ENCODE measurements at regions not wholly inside any gene's neighbourhood (a gene's known extent, or its start where the extent isn't known, plus 50 kb on each side); places are given as distances from the start of the nearest gene placed in this dataset.

- peaks cover 26% of the 10 kb centered on the region for H3K27me3 ChIP-seq (ENCODE audit: insufficient read depth, low read length)
- H3K4me1 ChIP-seq (ENCODE audit: insufficient read depth, low read length), result no peaks in the 10 kb centered on the region
- H3K27ac ChIP-seq (ENCODE audit: low read length), result no peak overlapping the region
- no peaks in the 10 kb centered on the region for H3K36me3 ChIP-seq (ENCODE audit: insufficient read depth, low read depth, low read length)
- H3K9me3 ChIP-seq (ENCODE audit: insufficient read depth, low read depth, low read length), result no peaks in the 10 kb centered on the region
- H3K9ac ChIP-seq (ENCODE audit: low read depth, low read length), result no peak overlapping the region
- H3K4me3 ChIP-seq (ENCODE audit: low read length), result no peak overlapping the region
Measured at GRCh38 chr20:4597215-4597614, 89.0 kb upstream of the PRNP start.

DNA sequence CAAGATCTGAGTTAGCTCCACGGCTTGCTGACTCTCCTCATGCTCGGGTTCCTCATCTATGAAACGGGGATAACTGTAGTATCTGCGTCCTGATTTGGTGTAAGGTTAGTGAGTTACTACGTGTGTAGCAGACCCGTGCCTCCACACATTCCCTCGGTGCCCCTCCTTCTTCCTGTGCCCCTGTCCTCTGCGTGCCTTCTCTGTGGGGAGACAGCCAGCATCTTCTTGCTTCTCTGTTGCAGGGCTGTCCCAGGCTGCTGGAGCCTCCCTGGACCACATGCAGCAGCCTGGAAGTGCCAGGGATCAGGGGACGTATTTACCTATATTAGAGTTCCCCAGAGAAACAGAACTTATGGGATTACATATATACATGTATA is 93.1 kb upstream of the PRNP start:
- Histone ChIP-seq H3K4me3 (ENCODE audit: low read length) (peak overlapping the region; percentile 66; the same call in 1 of the 2 replicates), H3K36me3 (ENCODE audit: insufficient read depth, low read depth, low read length) (no peaks in the 10 kb centered on the region), H3K27ac (ENCODE audit: low read length) (no peak overlapping the region), H3K9me3 (ENCODE audit: insufficient read depth, low read depth, low read length) (no peaks in the 10 kb centered on the region), H3K27me3 (ENCODE audit: insufficient read depth, low read length) (peaks cover 37% of the 10 kb centered on the region), H3K4me1 (ENCODE audit: insufficient read depth, low read length) (no peaks in the 10 kb centered on the region), H3K9ac (ENCODE audit: low read depth, low read length) (no peak overlapping the region)

- H3K9ac ChIP-seq (ENCODE audit: low read depth, low read length), result no peak overlapping the region
- no peak overlapping the region for H3K27ac ChIP-seq (ENCODE audit: low read length)
- H3K27me3 ChIP-seq (ENCODE audit: insufficient read depth, low read length), result peaks cover 37% of the 10 kb centered on the region
- no peaks in the 10 kb centered on the region for H3K4me1 ChIP-seq (ENCODE audit: insufficient read depth, low read length)
- no peaks in the 10 kb centered on the region for H3K36me3 ChIP-seq (ENCODE audit: insufficient read depth, low read depth, low read length)
- H3K9me3 ChIP-seq (ENCODE audit: insufficient read depth, low read depth, low read length), result no peaks in the 10 kb centered on the region
- H3K4me3 ChIP-seq (ENCODE audit: low read length), result peak overlapping the region; percentile 66
Measured at GRCh38 chr20:4592316-4593148, 93.7 kb upstream of the PRNP start.

- no peak overlapping the region for H3K27ac ChIP-seq (ENCODE audit: low read length)
- H3K9me3 ChIP-seq (ENCODE audit: insufficient read depth, low read depth, low read length), result no peaks in the 10 kb centered on the region
- no peak overlapping the region; the same call in 1 of the 2 replicates for H3K4me3 ChIP-seq (ENCODE audit: low read length)
- no peak overlapping the region for H3K9ac ChIP-seq (ENCODE audit: low read depth, low read length)
- no peaks in the 10 kb centered on the region for H3K4me1 ChIP-seq (ENCODE audit: insufficient read depth, low read length)
- no peaks in the 10 kb centered on the region for H3K36me3 ChIP-seq (ENCODE audit: insufficient read depth, low read depth, low read length)
- peaks cover 37% of the 10 kb centered on the region for H3K27me3 ChIP-seq (ENCODE audit: insufficient read depth, low read length)
Measured at GRCh38 chr20:4591975-4592315, 94.3 kb upstream of the PRNP start.

DNA sequence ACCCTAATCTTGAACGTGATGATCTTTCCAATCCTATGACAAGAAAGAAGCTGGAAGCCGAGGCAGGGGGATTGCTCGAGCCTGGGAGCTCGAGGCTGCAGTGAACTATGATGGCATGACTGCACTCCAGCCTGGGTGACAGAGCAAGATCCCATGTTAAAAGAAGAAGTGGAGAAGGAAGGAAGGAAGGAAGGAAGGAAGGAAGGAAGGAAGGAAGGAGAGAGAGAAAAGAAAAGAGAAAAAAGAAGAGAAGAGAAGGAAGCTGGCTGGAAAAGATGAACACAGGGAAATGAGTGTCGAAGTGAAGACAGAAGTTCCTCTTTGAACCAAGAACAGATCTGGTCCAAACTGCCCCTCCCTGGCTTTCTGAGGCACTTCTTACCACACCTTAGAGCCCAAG is 100.5 kb upstream of the PRNP start:
- Histone ChIP-seq H3K27ac (ENCODE audit: low read length) (no peak overlapping the region), H3K27me3 (ENCODE audit: insufficient read depth, low read length) (peaks cover 20% of the 10 kb centered on the region), H3K36me3 (ENCODE audit: insufficient read depth, low read depth, low read length) (no peaks in the 10 kb centered on the region), H3K9ac (ENCODE audit: low read depth, low read length) (no peak overlapping the region), H3K4me1 (ENCODE audit: insufficient read depth, low read length) (peaks cover 7% of the 10 kb centered on the region), H3K4me3 (ENCODE audit: low read length) (no peak overlapping the region), H3K9me3 (ENCODE audit: insufficient read depth, low read depth, low read length) (no peaks in the 10 kb centered on the region)

DNA sequence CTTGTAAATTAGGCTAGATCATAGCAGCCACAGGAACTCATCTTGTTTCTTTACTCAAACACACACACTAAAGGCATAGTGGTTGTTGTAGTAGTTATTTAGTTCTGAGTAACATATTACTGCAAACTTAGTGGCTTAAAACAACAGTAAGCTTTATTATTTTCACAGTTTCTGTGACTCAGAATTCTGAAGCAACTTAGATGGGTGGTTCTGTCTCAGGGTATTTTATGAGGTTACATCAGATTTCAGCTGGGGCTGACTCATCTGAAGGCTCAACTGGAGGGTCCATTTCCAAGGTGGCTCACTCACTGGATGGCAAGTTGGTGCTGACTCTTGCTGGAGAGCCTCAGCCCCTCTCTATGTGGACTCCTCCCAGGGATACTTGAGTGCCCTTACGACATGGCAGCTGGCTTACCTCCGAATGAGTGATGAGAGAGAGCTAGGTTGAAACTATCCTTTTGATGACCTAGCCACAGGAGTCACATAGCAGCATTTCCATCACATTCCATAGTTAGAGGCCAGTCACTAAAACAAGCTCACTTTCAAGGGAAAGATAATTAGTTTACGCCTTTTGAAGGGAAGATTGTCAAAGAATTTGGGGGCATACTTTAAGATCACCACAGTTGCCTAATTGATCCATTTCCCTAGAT is 101.0 kb upstream of the PRNP start:
- H3K9ac ChIP-seq (ENCODE audit: low read depth, low read length), result no peak overlapping the region
- H3K27me3 ChIP-seq (ENCODE audit: insufficient read depth, low read length), result peaks cover 20% of the 10 kb centered on the region
- H3K27ac ChIP-seq (ENCODE audit: low read length), result no peak overlapping the region
- no peaks in the 10 kb centered on the region for H3K9me3 ChIP-seq (ENCODE audit: insufficient read depth, low read depth, low read length)
- peaks cover 7% of the 10 kb centered on the region for H3K4me1 ChIP-seq (ENCODE audit: insufficient read depth, low read length)
- H3K4me3 ChIP-seq (ENCODE audit: low read length), result no peak overlapping the region
- no peaks in the 10 kb centered on the region for H3K36me3 ChIP-seq (ENCODE audit: insufficient read depth, low read depth, low read length)

GRCh38 chr20:4584510-4584909 is 101.7 kb upstream of the PRNP start:
- Histone ChIP-seq H3K4me1 (ENCODE audit: insufficient read depth, low read length) (peaks cover 7% of the 10 kb centered on the region), H3K36me3 (ENCODE audit: insufficient read depth, low read depth, low read length) (no peaks in the 10 kb centered on the region)

DNA sequence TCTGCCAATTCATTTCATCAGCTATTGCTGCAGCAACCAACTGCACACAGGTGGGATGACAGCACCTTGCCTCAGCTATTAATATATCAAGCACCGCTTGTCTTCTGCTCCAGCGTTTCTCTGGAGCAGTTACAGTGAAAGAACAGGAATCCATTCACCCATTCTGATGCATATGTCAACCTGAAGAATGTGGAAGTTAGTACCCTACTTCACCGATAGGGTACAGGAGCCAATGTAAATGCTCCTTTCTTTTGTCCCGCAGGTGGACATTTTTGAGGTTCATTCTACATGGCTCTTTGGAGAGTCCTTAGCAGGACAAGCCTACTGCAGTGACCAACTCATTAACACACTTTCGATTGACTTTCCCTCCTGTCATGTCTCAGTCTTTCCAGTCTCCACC is 104.4 kb upstream of the PRNP start:
- no peaks in the 10 kb centered on the region for H3K36me3 ChIP-seq (ENCODE audit: insufficient read depth, low read depth, low read length)
- H3K27me3 ChIP-seq (ENCODE audit: insufficient read depth, low read length), result peaks cover 20% of the 10 kb centered on the region
- no peaks in the 10 kb centered on the region for H3K9me3 ChIP-seq (ENCODE audit: insufficient read depth, low read depth, low read length)
- no peak overlapping the region for H3K27ac ChIP-seq (ENCODE audit: low read length)
- 0 out of 2 replicates have a peak overlapping the region, but pooled peaks have one; percentile 28 for H3K4me3 ChIP-seq (ENCODE audit: low read length)
- H3K9ac ChIP-seq (ENCODE audit: low read depth, low read length), result no peak overlapping the region
- H3K4me1 ChIP-seq (ENCODE audit: insufficient read depth, low read length), result peaks cover 7% of the 10 kb centered on the region

More at GRCh38 chr20:4584510-4584909, 101.7 kb upstream of the PRNP start:
- Histone ChIP-seq H3K27ac (ENCODE audit: low read length) (no peak overlapping the region), H3K9me3 (ENCODE audit: insufficient read depth, low read depth, low read length) (no peaks in the 10 kb centered on the region), H3K9ac (ENCODE audit: low read depth, low read length) (no peak overlapping the region), H3K4me3 (ENCODE audit: low read length) (no peak overlapping the region), H3K27me3 (ENCODE audit: insufficient read depth, low read length) (peaks cover 20% of the 10 kb centered on the region)

GRCh38 chr20:4578375-4578774 is 107.9 kb upstream of the PRNP start:
- H3K27me3 ChIP-seq (ENCODE audit: insufficient read depth, low read length), result peaks cover 20% of the 10 kb centered on the region
- peaks cover 7% of the 10 kb centered on the region for H3K4me1 ChIP-seq (ENCODE audit: insufficient read depth, low read length)
- no peak overlapping the region for H3K9ac ChIP-seq (ENCODE audit: low read depth, low read length)
- no peak overlapping the region for H3K4me3 ChIP-seq (ENCODE audit: low read length)
- H3K9me3 ChIP-seq (ENCODE audit: insufficient read depth, low read depth, low read length), result no peaks in the 10 kb centered on the region
- no peaks in the 10 kb centered on the region for H3K36me3 ChIP-seq (ENCODE audit: insufficient read depth, low read depth, low read length)
- no peak overlapping the region for H3K27ac ChIP-seq (ENCODE audit: low read length)

DNA sequence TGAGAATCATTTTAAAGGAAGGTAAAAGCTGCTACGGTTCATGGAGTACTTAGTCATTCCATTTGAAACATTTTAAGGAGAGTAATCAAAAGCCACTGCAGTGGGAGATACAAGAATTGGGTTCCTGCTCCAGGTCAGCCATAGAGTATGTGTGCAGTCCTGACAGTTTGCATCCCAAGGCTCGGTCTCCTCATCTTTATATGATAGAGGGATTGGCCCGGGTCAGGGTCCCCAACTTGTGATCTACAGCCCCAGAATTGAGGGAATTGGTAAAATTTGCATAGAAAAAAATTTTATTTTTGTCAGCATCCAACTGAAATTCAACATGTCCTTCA is 111.9 kb upstream of the PRNP start:
- H3K9me3 ChIP-seq (ENCODE audit: insufficient read depth, low read depth, low read length), result no peaks in the 10 kb centered on the region
- H3K27ac ChIP-seq (ENCODE audit: low read length), result no peak overlapping the region
- H3K36me3 ChIP-seq (ENCODE audit: insufficient read depth, low read depth, low read length), result no peaks in the 10 kb centered on the region
- H3K4me1 ChIP-seq (ENCODE audit: insufficient read depth, low read length), result peaks cover 4% of the 10 kb centered on the region; the same call in 1 of the 2 replicates
- no peaks in the 10 kb centered on the region for H3K27me3 ChIP-seq (ENCODE audit: insufficient read depth, low read length)
- no peak overlapping the region for H3K4me3 ChIP-seq (ENCODE audit: low read length)
- H3K9ac ChIP-seq (ENCODE audit: low read depth, low read length), result no peak overlapping the region

- no peak overlapping the region for H3K9ac ChIP-seq (ENCODE audit: low read depth, low read length)
- no peaks in the 10 kb centered on the region for H3K27me3 ChIP-seq (ENCODE audit: insufficient read depth, low read length)
- peaks cover 6% of the 10 kb centered on the region; the same call in 1 of the 2 replicates for H3K4me1 ChIP-seq (ENCODE audit: insufficient read depth, low read length)
- no peak overlapping the region for H3K27ac ChIP-seq (ENCODE audit: low read length)
- H3K4me3 ChIP-seq (ENCODE audit: low read length), result no peak overlapping the region
- H3K9me3 ChIP-seq (ENCODE audit: insufficient read depth, low read depth, low read length), result no peaks in the 10 kb centered on the region
- no peaks in the 10 kb centered on the region for H3K36me3 ChIP-seq (ENCODE audit: insufficient read depth, low read depth, low read length)
Measured at GRCh38 chr20:4573564-4574355, 112.5 kb upstream of the PRNP start.
